ENCODE measurements at regions not wholly inside any gene's neighbourhood (a gene's known extent, or its start where the extent isn't known, plus 50 kb on each side); places are given as distances from the start of the nearest gene placed in this dataset.
"Not testable (repeated sequence)": the region's sequence is repeated elsewhere in the genome, so short reads cannot be mapped to it uniquely, and the experiment has no call there.

DNA sequence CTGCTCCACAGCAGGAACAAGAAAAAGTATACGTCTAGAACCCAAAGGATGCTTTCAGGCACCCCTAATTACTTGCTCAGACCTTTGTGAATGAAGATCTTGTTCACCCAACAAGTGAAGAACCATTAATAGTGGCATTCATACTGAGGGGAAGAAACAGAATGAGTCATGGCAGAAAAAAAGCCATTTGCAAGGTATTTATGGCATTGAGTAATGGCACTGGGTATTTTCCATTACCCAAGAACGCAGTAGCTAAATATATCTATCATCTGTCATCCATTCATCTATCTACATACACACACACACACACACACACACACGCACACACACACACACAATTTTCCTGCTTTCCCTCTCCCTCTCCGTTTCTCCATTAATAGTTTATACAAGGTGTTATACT is 56.4 kb upstream of the XIRP2 start:
- DNase-seq (ENCODE audit: low read depth in 2 of 2) = no peak

- no peak for DNase-seq (ENCODE audit: low read depth in 2 of 2)
These were observed 62.4 kb upstream of the XIRP2 start for GRCh38 chr2:166825914-166826313.

- no peak for DNase-seq (ENCODE audit: low read depth in 2 of 2)
These were observed 73.9 kb upstream of the XIRP2 start for GRCh38 chr2:166814335-166814734.

DNA sequence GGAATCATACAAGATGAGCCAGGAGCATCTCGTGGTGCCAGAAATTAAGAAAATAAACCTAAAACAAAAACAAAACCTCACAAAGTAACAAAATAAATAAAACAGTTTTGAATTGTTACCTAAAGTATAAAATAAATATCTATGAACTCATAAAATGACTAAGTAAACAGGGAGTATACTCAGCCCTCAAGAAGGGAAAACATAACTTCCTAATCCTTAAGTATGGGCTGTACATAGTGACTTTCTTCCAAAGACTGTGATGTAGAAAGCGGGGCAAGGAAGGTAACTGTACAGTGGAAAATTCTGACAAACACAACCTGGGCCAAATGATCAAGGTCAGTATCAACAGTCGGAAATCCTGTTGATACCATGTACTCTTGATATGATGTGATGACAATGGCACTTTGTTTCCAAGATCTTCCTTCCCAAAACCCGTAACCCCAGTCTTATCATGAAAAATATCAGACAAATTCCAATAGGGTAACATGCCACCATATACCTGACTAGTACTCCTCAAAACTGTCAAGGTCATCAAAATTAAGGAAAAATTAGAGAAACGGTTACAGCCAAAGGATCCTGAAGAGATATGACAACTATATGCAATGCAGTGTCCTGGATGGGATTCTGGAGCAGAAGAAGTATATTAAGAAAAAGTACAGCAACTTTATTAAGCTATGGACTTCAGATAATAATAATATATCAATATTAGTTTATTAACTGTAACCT is 76.0 kb upstream of the XIRP2 start:
- DNase-seq (ENCODE audit: low read depth in 2 of 2) = no peak

DNA sequence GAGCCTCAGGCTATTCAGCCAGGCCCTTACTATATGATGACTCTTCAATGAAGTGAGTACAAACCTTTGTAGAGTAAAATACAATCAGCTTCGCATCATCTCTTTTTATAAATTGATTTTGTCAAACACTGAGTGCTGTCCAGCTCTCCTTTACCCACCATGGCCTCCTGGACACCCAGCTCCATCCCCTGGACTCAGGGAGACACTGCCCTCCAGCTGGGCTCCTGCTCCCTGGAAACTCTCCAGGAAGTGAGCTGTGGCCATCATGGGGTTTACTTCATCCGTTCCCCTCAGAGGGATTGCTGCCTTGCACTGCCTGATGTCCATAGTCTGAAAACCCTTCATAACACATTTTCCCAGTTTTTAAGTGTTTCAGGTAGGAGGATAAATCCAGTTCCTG is 82.5 kb upstream of the XIRP2 start:
- no peak for DNase-seq (ENCODE audit: low read depth in 2 of 2)

GRCh38 chr2:166803373-166804000 is 84.8 kb upstream of the XIRP2 start:
- no peak for DNase-seq (ENCODE audit: low read depth in 2 of 2)

- no peak for DNase-seq (ENCODE audit: low read depth in 2 of 2)
These were observed 85.8 kb upstream of the XIRP2 start for GRCh38 chr2:166802475-166802874.

DNA sequence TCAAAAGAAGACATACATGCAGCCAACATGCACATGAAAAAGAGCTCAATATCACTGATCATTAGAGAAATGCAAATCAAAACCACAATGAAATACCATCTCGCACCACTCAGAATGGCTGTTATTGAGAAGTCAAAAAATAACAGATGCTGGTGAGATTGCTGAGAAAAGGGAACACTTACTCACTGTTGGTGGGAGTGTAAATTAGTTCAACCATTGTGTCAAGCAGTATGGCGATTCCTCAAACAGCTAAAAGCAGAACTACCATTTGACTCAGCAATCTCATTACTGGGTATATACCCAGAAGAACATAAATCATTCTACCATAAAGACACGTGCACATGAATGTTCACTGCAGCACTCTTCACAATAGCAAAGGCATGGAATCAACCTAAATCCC is 95.5 kb upstream of the XIRP2 start:
- DNase-seq (ENCODE audit: low read depth in 2 of 2) = no peak

GRCh38 chr2:166786707-166787106 is 101.6 kb upstream of the XIRP2 start:
- DNase-seq (ENCODE audit: low read depth in 2 of 2) = no peak

DNA sequence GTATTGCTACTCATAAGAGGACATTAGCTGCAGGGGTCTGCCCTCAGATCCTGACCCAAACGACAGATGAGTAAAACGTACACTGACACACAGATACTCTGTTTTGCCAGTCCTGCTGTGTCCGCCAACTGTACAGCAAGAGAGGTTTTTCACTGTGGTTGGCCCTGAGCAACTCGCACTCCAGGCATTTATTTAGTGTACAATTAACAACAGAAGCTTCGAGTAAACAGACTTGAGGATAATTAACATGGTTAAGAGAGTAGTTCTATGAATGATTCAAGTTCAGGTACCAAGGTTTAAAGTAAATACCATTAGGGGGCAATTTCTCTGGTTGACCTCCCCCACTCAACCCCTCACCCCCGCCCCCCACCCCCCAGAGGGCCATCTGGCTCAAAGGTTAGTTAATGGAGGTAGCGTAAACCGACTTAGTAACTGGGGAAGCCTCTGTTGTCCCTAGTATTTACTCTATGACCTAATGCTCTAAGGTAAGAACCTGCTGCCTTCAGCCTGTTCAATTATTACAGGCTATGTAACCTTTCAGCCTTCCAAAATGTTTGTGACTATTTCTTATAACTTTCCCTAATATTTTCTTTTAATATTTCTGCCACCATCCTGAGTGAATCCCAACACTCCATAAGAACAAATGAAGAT is 103.9 kb upstream of the XIRP2 start:
- DNase-seq (ENCODE audit: low read depth in 2 of 2) = no peak

GRCh38 chr2:166775176-166775575 is 113.1 kb upstream of the XIRP2 start:
- DNase-seq (ENCODE audit: low read depth in 2 of 2) = no peak

DNA sequence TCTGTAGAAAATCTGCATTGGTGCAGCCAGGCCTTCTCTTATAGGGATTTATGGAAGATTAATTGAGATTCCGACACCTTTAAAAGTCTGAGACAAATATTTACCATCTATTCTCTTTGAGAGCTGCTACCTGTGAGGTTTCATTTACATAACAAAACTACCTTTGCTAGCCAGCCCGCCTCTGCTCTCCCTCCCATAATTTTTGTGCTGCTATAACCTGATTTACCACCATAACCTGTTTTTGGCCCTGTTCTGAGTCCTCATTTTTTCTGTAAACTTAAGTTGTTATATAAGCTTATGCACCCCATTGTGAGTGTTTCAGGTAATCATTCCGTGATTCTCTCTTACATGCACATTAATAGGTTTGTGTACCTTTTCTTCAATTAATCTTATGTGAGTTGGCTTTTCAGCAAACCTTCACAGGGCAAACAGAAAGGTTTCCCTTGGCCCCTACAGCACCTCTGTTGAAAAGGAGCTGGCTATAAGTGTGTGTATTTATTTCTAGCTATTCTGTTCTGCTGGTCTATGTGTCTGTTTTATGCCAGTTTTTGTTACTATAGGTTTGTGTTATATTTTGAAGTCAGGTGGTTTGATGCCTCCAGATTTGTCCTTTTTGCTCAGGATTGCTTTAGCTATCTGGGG is 114.9 kb upstream of the XIRP2 start:
- DNase-seq (ENCODE audit: low read depth in 2 of 2) = no peak

- no peak for DNase-seq (ENCODE audit: low read depth in 2 of 2)
These were observed 119.7 kb upstream of the XIRP2 start for GRCh38 chr2:166768393-166769123.

DNA sequence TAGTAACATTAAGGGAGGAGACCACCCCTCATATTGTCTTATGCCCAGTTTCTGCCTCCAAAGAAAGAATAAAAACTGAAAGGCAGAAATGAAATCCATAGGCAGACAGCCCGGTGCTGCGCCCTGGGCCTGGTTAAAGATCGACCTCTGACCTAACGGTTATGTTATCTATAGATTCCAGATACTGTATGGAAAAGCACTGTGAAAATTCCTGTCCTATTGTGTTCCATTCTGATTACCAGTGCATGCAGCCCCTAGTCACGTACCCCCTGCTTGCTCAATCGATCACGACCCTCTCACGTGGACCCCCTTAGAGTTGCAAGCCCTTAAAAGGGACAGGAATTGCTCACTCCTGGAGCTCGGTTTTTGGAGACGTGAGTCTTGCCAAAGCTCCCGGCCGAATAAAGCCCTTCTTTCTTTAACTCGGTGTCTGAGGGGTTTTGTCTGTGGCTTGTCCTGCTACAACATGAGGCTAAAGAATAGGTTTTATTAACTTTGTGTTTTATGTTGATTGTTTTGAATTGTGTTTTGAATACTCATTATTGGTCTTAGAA is 121.4 kb upstream of the XIRP2 start:
- DNase-seq (ENCODE audit: low read depth in 2 of 2) = not testable (repeated sequence)

DNA sequence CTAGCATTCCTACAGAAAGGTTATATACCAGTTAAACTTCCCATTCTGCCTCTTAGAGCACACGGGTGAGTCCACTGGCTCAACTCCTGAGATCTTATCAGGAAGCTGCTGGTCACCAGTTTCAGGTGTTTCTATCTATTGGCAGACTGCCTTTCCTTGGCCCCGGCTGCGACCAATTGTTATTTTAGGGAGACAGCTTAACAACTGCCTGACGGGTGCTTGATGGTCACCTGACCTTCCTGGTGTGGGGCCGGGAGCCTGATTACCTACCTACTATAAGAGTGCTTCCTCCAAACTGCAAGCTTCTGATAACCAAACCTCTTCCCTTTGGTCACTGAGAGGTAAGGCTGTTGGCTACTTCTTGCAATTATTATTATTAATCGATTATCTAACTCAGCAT is 122.1 kb upstream of the XIRP2 start:
- DNase-seq (ENCODE audit: low read depth in 2 of 2) = no peak

DNA sequence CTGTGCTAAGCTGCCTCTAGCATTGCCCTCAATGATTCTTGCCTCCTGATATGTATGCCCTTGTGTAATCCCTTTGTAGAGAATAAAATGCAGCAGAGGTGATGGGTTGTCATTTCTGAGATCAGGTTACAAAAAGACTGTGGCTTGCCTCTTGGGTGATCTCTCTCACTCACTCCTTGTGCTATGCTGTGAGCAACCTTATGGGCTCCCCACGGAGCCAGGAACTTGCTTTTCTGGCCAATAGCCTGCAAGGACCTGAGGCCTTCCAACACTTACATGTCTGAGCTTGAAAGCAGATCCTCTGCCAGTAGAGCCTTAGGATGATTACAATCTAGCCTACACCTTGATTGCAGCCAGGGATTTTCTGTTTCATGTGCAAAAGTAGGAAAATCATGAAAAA is 123.1 kb upstream of the XIRP2 start:
- no peak for DNase-seq (ENCODE audit: low read depth in 2 of 2)

- DNase-seq (ENCODE audit: low read depth in 2 of 2) = no peak
These were observed 123.6 kb upstream of the XIRP2 start for GRCh38 chr2:166764702-166765101.

DNA sequence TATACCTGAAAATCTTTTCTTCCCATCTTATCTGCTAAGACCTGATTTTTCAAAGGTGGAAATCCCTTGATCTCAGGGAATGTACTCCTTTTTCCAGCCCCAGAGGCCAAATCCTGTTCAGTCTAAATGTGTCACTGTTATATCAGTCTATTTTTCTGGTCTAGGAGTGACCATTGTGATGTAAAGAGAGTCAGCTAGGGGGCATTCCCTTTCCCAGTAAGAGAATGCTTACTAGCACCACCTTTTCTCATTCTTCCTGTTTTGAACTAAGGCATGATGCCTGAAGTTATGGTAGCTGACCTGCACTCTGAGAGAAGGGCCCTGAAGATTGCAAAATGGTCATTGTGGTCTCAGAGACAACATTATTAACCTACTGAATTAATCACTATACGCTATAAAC is 124.1 kb upstream of the XIRP2 start:
- DNase-seq (ENCODE audit: low read depth in 2 of 2) = no peak

DNA sequence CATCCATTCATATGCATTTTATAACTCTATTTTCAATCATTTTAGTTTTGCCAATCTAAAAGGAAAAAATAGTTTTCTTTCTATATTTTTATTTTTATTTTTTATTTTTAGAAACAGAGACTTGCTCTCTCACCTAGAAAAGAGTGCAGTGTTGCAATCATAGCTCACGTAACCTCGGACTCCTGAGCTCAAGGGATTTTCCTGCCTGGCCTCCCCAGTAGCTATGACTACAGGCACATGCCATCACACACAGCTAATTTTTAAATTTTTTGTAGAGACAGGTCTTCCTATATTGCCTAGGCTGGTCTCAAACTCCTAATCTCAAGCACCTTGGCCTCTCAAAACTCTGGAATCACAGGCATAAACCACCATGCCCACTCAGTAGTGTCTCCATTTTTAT is 125.5 kb upstream of the XIRP2 start:
- DNase-seq (ENCODE audit: low read depth in 2 of 2) = no peak

GRCh38 chr2:166758956-166759355 is 129.3 kb upstream of the XIRP2 start:
- no peak for DNase-seq (ENCODE audit: low read depth in 2 of 2)

- DNase-seq (ENCODE audit: low read depth in 2 of 2) = no peak
These were observed 137.7 kb upstream of the XIRP2 start for GRCh38 chr2:166750624-166751023.

DNA sequence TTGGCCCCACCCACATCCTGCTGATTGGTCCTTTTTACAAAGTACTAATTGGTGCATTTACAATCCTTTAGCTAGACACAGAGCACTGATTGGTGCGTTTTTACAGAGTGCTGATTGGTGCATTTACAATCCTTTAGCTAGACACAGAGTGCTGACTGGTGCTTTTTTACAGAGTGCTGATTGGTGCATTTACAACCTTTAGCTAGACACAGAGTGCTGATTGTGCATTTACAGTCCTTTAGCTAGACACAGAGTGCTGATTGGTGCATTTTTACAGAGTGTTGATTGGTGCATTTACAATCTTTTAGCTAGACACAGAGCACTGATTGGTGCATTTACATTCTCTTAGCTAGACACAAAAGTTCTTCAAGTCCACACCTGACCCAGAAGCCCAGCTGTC is 144.2 kb upstream of the XIRP2 start:
- DNase-seq (ENCODE audit: low read depth in 2 of 2) = not testable (repeated sequence)

All from dermis microvascular lymphatic vessel endothelial cell (primary cell).